SK-N-SH treated with all-trans-retinoic acid at 6 μM for 48 hours (cell line): ENCODE measurements at regions not wholly inside any gene's neighbourhood (a gene's known extent, or its start where the extent isn't known, plus 50 kb on each side); places are given as distances from the start of the nearest gene placed in this dataset.

Experiments used
- ATAC-seq: fragments of 200-7000 bp; cut with Tn5 transposase; 3 replicates; pipeline ENCODE4 v1.9.1; 2020; ENCODE audit warnings: mild to moderate bottlenecking, moderate library complexity
- ARNTL ChIP-seq: fragments of 450-650 bp; formaldehyde crosslinking; IDR thresholded peaks from 2 replicates; pipeline ENCODE4 v1.5.0; 2020; ENCODE audit warnings: low read depth, mild to moderate bottlenecking, moderate library complexity, borderline replicate concordance
- BACH2 ChIP-seq: fragments of 250-450 bp; sonication (Bioruptor Pico); IDR thresholded peaks from 2 replicates; pipeline ENCODE4 v1.9.0; 2021; ENCODE audit warnings: mild to moderate bottlenecking, borderline replicate concordance
- CREB5 ChIP-seq: fragments of 250-450 bp; sonication (Bioruptor Pico); IDR thresholded peaks from 2 replicates; pipeline ENCODE4 v1.5.1; 2020; ENCODE audit warnings: low read depth, mild to moderate bottlenecking, moderate library complexity
- CSDC2 ChIP-seq: fragments of 250-450 bp; sonication (Bioruptor Pico); IDR thresholded peaks from 2 replicates; pipeline ENCODE4 v1.5.0; 2020; ENCODE audit warnings: mild to moderate bottlenecking, moderate library complexity
- CSRNP3 ChIP-seq: fragments of 250-450 bp; sonication (Bioruptor Pico); IDR thresholded peaks from 2 replicates; pipeline ENCODE4 v1.5.1; 2021; ENCODE audit warnings: mild to moderate bottlenecking, moderate library complexity
- ESRRG ChIP-seq: fragments of 250-450 bp; sonication (Bioruptor Pico); IDR thresholded peaks from 2 replicates; pipeline ENCODE4 v1.6.1; 2021; ENCODE audit warnings: mild to moderate bottlenecking
- GLIS3 ChIP-seq: fragments of 250-450 bp; sonication (Bioruptor Pico); IDR thresholded peaks from 2 replicates; pipeline ENCODE4 v1.5.0; 2020; ENCODE audit warnings: mild to moderate bottlenecking, moderate library complexity
- ISL1 ChIP-seq: fragments of 250-450 bp; sonication (Bioruptor Pico); IDR thresholded peaks from 2 replicates; pipeline ENCODE4 v2.1.2; 2022; ENCODE audit warnings: mild to moderate bottlenecking, moderate library complexity
- OSR1 ChIP-seq: fragments of 250-450 bp; sonication (Bioruptor Pico); IDR thresholded peaks from 2 replicates; pipeline ENCODE4 v1.8.0; 2022; ENCODE audit warnings: moderate library complexity, mild to moderate bottlenecking, inconsistent platforms
- PATZ1 ChIP-seq: fragments of 250-450 bp; sonication (Bioruptor Pico); IDR thresholded peaks from 2 replicates; pipeline ENCODE4 v1.8.0; 2020; ENCODE audit warnings: mild to moderate bottlenecking, moderate library complexity, borderline replicate concordance
- POU6F1 ChIP-seq: fragments of 250-450 bp; sonication (Bioruptor Pico); IDR thresholded peaks from 2 replicates; pipeline ENCODE4 v1.8.0; 2021; ENCODE audit warnings: low read depth, mild to moderate bottlenecking, moderate library complexity, borderline replicate concordance
- PPARA ChIP-seq: fragments of 250-450 bp; sonication (Bioruptor Pico); IDR thresholded peaks from 2 replicates; pipeline ENCODE4 v1.5.0; 2020; ENCODE audit warnings: mild to moderate bottlenecking, borderline replicate concordance
- RARB ChIP-seq: fragments of 250-450 bp; sonication (Bioruptor Pico); IDR thresholded peaks from 2 replicates; pipeline ENCODE4 v1.8.0; 2021; ENCODE audit warnings: mild to moderate bottlenecking, moderate library complexity
- SNAI2 ChIP-seq: fragments of 250-450 bp; sonication (Bioruptor Pico); IDR thresholded peaks from 2 replicates; pipeline ENCODE4 v1.5.0; 2020; ENCODE audit warnings: mild to moderate bottlenecking, moderate library complexity
- TCF4 ChIP-seq: fragments of 250-450 bp; sonication (Bioruptor Pico); IDR thresholded peaks from 2 replicates; pipeline ENCODE4 v1.8.0; 2021; ENCODE audit warnings: mild to moderate bottlenecking, moderate library complexity, borderline replicate concordance
- TOX ChIP-seq: fragments of 250-450 bp; sonication (Bioruptor Pico); IDR thresholded peaks from 2 replicates; pipeline ENCODE4 v1.8.0; 2021; ENCODE audit warnings: mild to moderate bottlenecking, moderate library complexity, borderline replicate concordance
- ZC3H10 ChIP-seq: fragments of 250-450 bp; sonication (Bioruptor Pico); IDR thresholded peaks from 2 replicates; pipeline ENCODE4 v1.5.1; 2021; ENCODE audit warnings: mild to moderate bottlenecking, moderate library complexity
- ZFP3 ChIP-seq: fragments of 250-450 bp; sonication (Bioruptor Pico); IDR thresholded peaks from 2 replicates; pipeline ENCODE4 v1.5.0; 2020; ENCODE audit warnings: mild to moderate bottlenecking, moderate library complexity
- ZFP30 ChIP-seq: fragments of 450-650 bp; formaldehyde crosslinking; IDR thresholded peaks from 2 replicates; pipeline ENCODE4 v1.5.0; 2022; ENCODE audit warnings: mild to moderate bottlenecking, moderate library complexity
- ZNF565 ChIP-seq: fragments of 450-650 bp; formaldehyde crosslinking; conservative IDR thresholded peaks from 2 replicates; pipeline ENCODE4 v1.5.0; 2020; ENCODE audit warnings: low read depth, mild to moderate bottlenecking, moderate library complexity
- ZNF70 ChIP-seq: fragments of 450-650 bp; formaldehyde crosslinking; IDR thresholded peaks from 2 replicates; pipeline ENCODE4 v1.5.0; 2020; ENCODE audit warnings: mild to moderate bottlenecking, moderate library complexity
- ZNF8 ChIP-seq: fragments of 450-650 bp; formaldehyde crosslinking; IDR thresholded peaks from 2 replicates; pipeline ENCODE4 v1.5.0; 2020; ENCODE audit warnings: mild to moderate bottlenecking, moderate library complexity

GRCh38 chr19:30314805-30315155 is 57.4 kb upstream of the ZNF536 start (continued):
- no peak for TF ChIP-seq PATZ1
- TF ChIP-seq ESRRG (CRISPR knock-in tag) = no peak
- TF ChIP-seq CSDC2 = no peak

- TF ChIP-seq TCF4 = no peak
- no peak for TF ChIP-seq TOX (CRISPR knock-in tag)
- TF ChIP-seq ZNF70 (CRISPR knock-in tag) = no peak
- no peak for TF ChIP-seq ZC3H10
- no peak for TF ChIP-seq PATZ1
- no peak for TF ChIP-seq CSRNP3 (CRISPR knock-in tag)
- TF ChIP-seq CSDC2 = no peak
- no peak for TF ChIP-seq OSR1 (CRISPR knock-in tag)
- no peak for TF ChIP-seq ISL1 (CRISPR knock-in tag)
- TF ChIP-seq SNAI2 (CRISPR knock-in tag) = no peak
- no peak for TF ChIP-seq ZNF565
- no peak for TF ChIP-seq RARB (CRISPR knock-in tag)
- no peak for TF ChIP-seq GLIS3 (CRISPR knock-in tag)
- no peak for TF ChIP-seq POU6F1 (CRISPR knock-in tag)
- TF ChIP-seq ESRRG (CRISPR knock-in tag) = no peak
- no peak for TF ChIP-seq PPARA (CRISPR knock-in tag)
- TF ChIP-seq BACH2 (CRISPR knock-in tag) = no peak
- no peak for TF ChIP-seq ARNTL (CRISPR knock-in tag)
- ATAC-seq = no peak
These were observed 57.0 kb upstream of the ZNF536 start for GRCh38 chr19:30315159-30315558.

- TF ChIP-seq ARNTL (CRISPR knock-in tag) (no peak), PPARA (CRISPR knock-in tag) (no peak), GLIS3 (CRISPR knock-in tag) (no peak), TCF4 (no peak), CREB5 (CRISPR knock-in tag) (no peak), ZNF8 (CRISPR knock-in tag) (no peak), ZFP30 (no peak), ZNF70 (CRISPR knock-in tag) (no peak), ZNF565 (no peak), PATZ1 (no peak), OSR1 (CRISPR knock-in tag) (no peak), ZFP3 (no peak), BACH2 (CRISPR knock-in tag) (no peak)
These were observed 56.1 kb upstream of the ZNF536 start for GRCh38 chr19:30316000-30316491.

More at GRCh38 chr19:30316000-30316491, 56.1 kb upstream of the ZNF536 start:
- no peak for ATAC-seq
